Neuronal stem cell (in vitro differentiated cells): ENCODE measurements at regions not wholly inside any gene's neighbourhood (a gene's known extent, or its start where the extent isn't known, plus 50 kb on each side); places are given as distances from the start of the nearest gene placed in this dataset.
A peak's percentile ranks its signal among the peaks of the same experiment; 100 is the strongest.

Experiments
- DNase-seq: peaks from one replicate; pipeline ENCODE4 v3.0.0-alpha.2; 2013; ENCODE audit warnings: low spot score
- H2AFZ ChIP-seq: one replicate; pipeline ENCODE4 v1.6.1; 2013; ENCODE audit warnings: mild to moderate bottlenecking, low read length, inconsistent platforms
- H2AK5ac ChIP-seq: 2 replicates; pipeline ENCODE4 v1.6.1; 2013; ENCODE audit warnings: low read depth, mild to moderate bottlenecking, inconsistent platforms, low read length, moderate library complexity, mixed read lengths
- H2BK120ac ChIP-seq: 2 replicates; pipeline ENCODE4 v1.6.1; 2013; ENCODE audit warnings: low read depth, mild to moderate bottlenecking, inconsistent platforms, low read length, moderate library complexity, mixed read lengths
- H2BK12ac ChIP-seq: one replicate; pipeline ENCODE4 v1.6.1; 2013; ENCODE audit warnings: low read length, inconsistent platforms
- H2BK15ac ChIP-seq: 2 replicates; pipeline ENCODE4 v1.6.1; 2013; ENCODE audit warnings: mild to moderate bottlenecking, low read length, inconsistent platforms, mixed read lengths
- H2BK5ac ChIP-seq: one replicate; pipeline ENCODE4 v1.6.1; 2013; ENCODE audit warnings: inconsistent platforms, mild to moderate bottlenecking, low read length, moderate library complexity
- H3K14ac ChIP-seq: one replicate; pipeline ENCODE4 v1.6.1; 2013; ENCODE audit warnings: low read length, inconsistent platforms
- H3K18ac ChIP-seq: 2 replicates; pipeline ENCODE4 v1.6.1; 2013; ENCODE audit warnings: low read length, inconsistent platforms
- H3K23ac ChIP-seq: 2 replicates; pipeline ENCODE4 v1.6.1; 2013; ENCODE audit warnings: low read depth, mild to moderate bottlenecking, mixed read lengths, low read length, inconsistent platforms; ENCODE audit not compliant: poor library complexity
- H3K27ac ChIP-seq: replicated peaks from 3 replicates; pipeline ENCODE4 v1.5.1; 2013; ENCODE audit warnings: low read length, inconsistent platforms
- H3K27me3 ChIP-seq, 3 experiments: 2 replicates each; pipeline ENCODE4 v1.6.1; 2013; ENCODE audit warnings: low read length in 3 of 3, mild to moderate bottlenecking in 2 of 3, inconsistent platforms in 1 of 3, low read depth in 1 of 3, mixed read lengths in 1 of 3, moderate library complexity in 1 of 3; ENCODE audit not compliant: control insufficient read depth in 3 of 3, insufficient read depth in 3 of 3
- H3K36me3 ChIP-seq, 2 donors: replicated peaks in 1 of 2; 2 replicates each; pipeline ENCODE4 v1.6.1; 2013; ENCODE audit warnings: low read length in 2 of 2; ENCODE audit not compliant: control insufficient read depth in 2 of 2, insufficient read depth in 2 of 2
- H3K4ac ChIP-seq: 2 replicates; pipeline ENCODE4 v1.6.1; 2013; ENCODE audit warnings: inconsistent platforms, mild to moderate bottlenecking, low read length, moderate library complexity
- H3K4me1 ChIP-seq, 2 donors: 1 replicate in 1 of 2; 2 replicates in 1 of 2; pipeline ENCODE4 v1.6.1; 2013; ENCODE audit warnings: low read length in 2 of 2, low read depth in 1 of 2; ENCODE audit not compliant: control insufficient read depth in 2 of 2, insufficient read depth in 1 of 2
- H3K4me2 ChIP-seq: one replicate; pipeline ENCODE4 v1.6.1; 2013; ENCODE audit warnings: mild to moderate bottlenecking, low read length, inconsistent platforms; ENCODE audit not compliant: insufficient read depth, poor library complexity, severe bottlenecking
- H3K4me3 ChIP-seq, 2 donors: 2 replicates each; pipeline ENCODE4 v1.5.1; 2013; ENCODE audit warnings: low read length in 2 of 2, mild to moderate bottlenecking in 2 of 2, inconsistent platforms in 1 of 2, moderate library complexity in 1 of 2
- H3K79me1 ChIP-seq: one replicate; pipeline ENCODE4 v1.6.1; 2013; ENCODE audit warnings: low read depth, mild to moderate bottlenecking, inconsistent platforms, low read length, moderate library complexity
- H3K9ac ChIP-seq: one replicate; pipeline ENCODE4 v1.6.1; 2013; ENCODE audit warnings: mild to moderate bottlenecking, low read depth, low read length, inconsistent platforms; ENCODE audit not compliant: poor library complexity
- H3K9me3 ChIP-seq, 2 donors: replicated peaks in 1 of 2; 2 replicates each; pipeline versions ENCODE3 to v1.6.1; 2013; ENCODE audit warnings: low read length in 2 of 2, mild to moderate bottlenecking in 2 of 2, inconsistent platforms in 1 of 2, low read depth in 1 of 2, mixed read lengths in 1 of 2, moderate library complexity in 1 of 2; ENCODE audit not compliant: control insufficient read depth in 2 of 2, insufficient read depth in 1 of 2
- H4K8ac ChIP-seq: one replicate; pipeline ENCODE4 v1.6.1; 2013; ENCODE audit warnings: low read depth, mild to moderate bottlenecking, inconsistent platforms, low read length, moderate library complexity
- H4K91ac ChIP-seq: one replicate; pipeline ENCODE4 v1.6.1; 2013; ENCODE audit warnings: low read length, low read depth, mild to moderate bottlenecking, inconsistent platforms; ENCODE audit not compliant: poor library complexity
- WGBS, 2 donors: extraction: QIAGEN DNeasy Blood & Tissue Kit; methylation state at CpG; one replicate each; pipeline ENCODE4 v1.1.7; 2013; ENCODE audit warnings: missing lambda C conversion rate in 2 of 2, mixed read lengths in 1 of 2; ENCODE audit not compliant: insufficient read length in 2 of 2, insufficient replicate concordance in 1 of 2; ENCODE audit errors: extremely low coverage in 2 of 2; 5-methylcytosine and 5-hydroxymethylcytosine counted together

GRCh38 chr11:127815331-127815730, 772.0 kb downstream of the ETS1 start:
- Histone ChIP-seq H3K4me2 (no peak overlapping the region), H3K14ac (no peak overlapping the region), H3K4ac (no peak overlapping the region), H3K27ac (no peak overlapping the region), H2AK5ac (no peak overlapping the region), H3K9ac (no peak overlapping the region), H2BK12ac (no peak overlapping the region), H2BK15ac (no peak overlapping the region), H3K18ac (no peak overlapping the region), H3K79me1 (no peaks in the 10 kb centered on the region), H2BK5ac (no peak overlapping the region), H3K9me3 (no peaks in the 10 kb centered on the region), H3K23ac (no peak overlapping the region), H3K36me3 (no peaks in the 10 kb centered on the region), H2BK120ac (no peak overlapping the region), H4K91ac (no peak overlapping the region), H4K8ac (no peak overlapping the region), H2AFZ (no peak overlapping the region), H3K4me1 (peaks cover 0 to 5% of the 10 kb centered on the region in 2 donors), H3K27me3 (no peaks in the 10 kb centered on the region), H3K4me3 (no peak overlapping the region)
- no peak for DNase-seq

- Histone ChIP-seq H3K36me3 (no peaks in the 10 kb centered on the region), H2BK12ac (no peak overlapping the region), H2BK15ac (no peak overlapping the region), H3K18ac (no peak overlapping the region), H3K4me2 (no peak overlapping the region), H3K23ac (no peak overlapping the region), H3K14ac (no peak overlapping the region), H3K79me1 (no peaks in the 10 kb centered on the region), H3K4ac (no peak overlapping the region), H3K27ac (no peak overlapping the region), H2AFZ (peak overlapping the region; percentile 72), H2BK5ac (no peak overlapping the region), H3K4me3 (no peak overlapping the region), H3K9ac (no peak overlapping the region), H3K27me3 (no peaks in the 10 kb centered on the region), H4K8ac (no peak overlapping the region), H2AK5ac (no peak overlapping the region), H3K9me3 (no peaks in the 10 kb centered on the region), H2BK120ac (no peak overlapping the region), H4K91ac (no peak overlapping the region), H3K4me1 (peaks cover 0 to 12% of the 10 kb centered on the region in 2 donors)
- DNase-seq, result no peak
- WGBS, 2 donors, result no CpG with 5 or more reads among the region's 1 CpG
Observed at GRCh38 chr11:127806501-127806900, 780.9 kb downstream of the ETS1 start.

GRCh38 chr11:127805771-127806170, 781.6 kb downstream of the ETS1 start:
- Histone ChIP-seq H2BK15ac (no peak overlapping the region), H3K79me1 (no peaks in the 10 kb centered on the region), H2BK5ac (no peak overlapping the region), H3K9ac (no peak overlapping the region), H2AK5ac (no peak overlapping the region), H4K91ac (no peak overlapping the region), H3K4ac (no peak overlapping the region), H3K14ac (no peak overlapping the region), H2BK12ac (no peak overlapping the region), H2BK120ac (no peak overlapping the region), H2AFZ (peak overlapping the region; percentile 72), H3K9me3 (no peaks in the 10 kb centered on the region), H3K27me3 (no peaks in the 10 kb centered on the region), H3K4me2 (no peak overlapping the region), H3K18ac (no peak overlapping the region), H4K8ac (no peak overlapping the region), H3K36me3 (no peaks in the 10 kb centered on the region), H3K23ac (no peak overlapping the region), H3K4me3 (no peak overlapping the region), H3K4me1 (peaks cover 0 to 12% of the 10 kb centered on the region in 2 donors), H3K27ac (no peak overlapping the region)
- no peak for DNase-seq
- WGBS, 2 donors, result no CpG with 5 or more reads among the region's 1 CpG

GRCh38 chr11:127804747-127805400, 782.5 kb downstream of the ETS1 start:
- Histone ChIP-seq H2BK5ac (no peak overlapping the region), H2BK120ac (no peak overlapping the region), H3K14ac (no peak overlapping the region), H3K27me3 (no peaks in the 10 kb centered on the region), H4K8ac (no peak overlapping the region), H3K9ac (no peak overlapping the region), H3K4me3 (no peak overlapping the region), H2AFZ (peak overlapping the region; percentile 73), H3K4me1 (peaks cover 0 to 12% of the 10 kb centered on the region in 2 donors), H4K91ac (no peak overlapping the region), H2BK12ac (no peak overlapping the region), H3K4ac (no peak overlapping the region), H3K23ac (no peak overlapping the region), H3K79me1 (no peaks in the 10 kb centered on the region), H3K4me2 (no peak overlapping the region), H3K9me3 (no peaks in the 10 kb centered on the region), H2BK15ac (no peak overlapping the region), H3K27ac (no peak overlapping the region), H3K36me3 (no peaks in the 10 kb centered on the region), H2AK5ac (no peak overlapping the region), H3K18ac (no peak overlapping the region)
- WGBS, 2 donors, result no CpG with 5 or more reads among the region's 2 CpGs
- DNase-seq, result no peak
